GM12874 (cell line): ENCODE measurements at regions not wholly inside any gene's neighbourhood (a gene's known extent, or its start where the extent isn't known, plus 50 kb on each side); places are given as distances from the start of the nearest gene placed in this dataset.

Experiments
- CTCF ChIP-seq: IDR thresholded peaks from 2 replicates; pipeline ENCODE4 v1.5.1; 2011; ENCODE audit warnings: low read depth, mild to moderate bottlenecking, control low read depth, low read length, moderate library complexity; ENCODE audit not compliant: insufficient read depth

- no peak for TF ChIP-seq CTCF
Measured at GRCh38 chrX:6640727-6641126, 105.8 kb upstream of the VCX3A start.

- TF ChIP-seq CTCF = no peak
Measured at GRCh38 chrX:6614506-6614905, 79.6 kb upstream of the VCX3A start.

- TF ChIP-seq CTCF = no peak
Measured at GRCh38 chrX:6599230-6599860, 64.4 kb upstream of the VCX3A start.
